NB4 (cell line): ENCODE measurements at regions not wholly inside any gene's neighbourhood (a gene's known extent, or its start where the extent isn't known, plus 50 kb on each side); places are given as distances from the start of the nearest gene placed in this dataset.

Source experiments
- CTCF ChIP-seq: IDR thresholded peaks from one replicate; pipeline ENCODE4 v1.5.1; 2012; ENCODE audit warnings: low read depth, low read length
- POLR2A ChIP-seq: IDR thresholded peaks from 2 replicates; pipeline ENCODE4 v1.6.1; 2011; ENCODE audit warnings: mild to moderate bottlenecking; ENCODE audit not compliant: insufficient read length; ENCODE audit errors: extremely low read depth

GRCh38 chr9:126058591-126058990 lies 268.0 kb upstream of the MVB12B start:
- TF ChIP-seq CTCF = no peak
- no peak for TF ChIP-seq POLR2A
